OCI-LY7 (cell line): ENCODE measurements at regions not wholly inside any gene's neighbourhood (a gene's known extent, or its start where the extent isn't known, plus 50 kb on each side); places are given as distances from the start of the nearest gene placed in this dataset.

ENCODE experiments used
- CTCF ChIP-seq: fragments of 200-600 bp; sonication (generic); conservative IDR thresholded peaks from 2 replicates; pipeline ENCODE4 v1.5.1; 2014; ENCODE audit warnings: mild to moderate bottlenecking, antibody characterized with exemption, low read length, moderate library complexity, mixed read lengths
- EZH2phosphoT487 ChIP-seq: fragments of 200-600 bp; sonication (generic); IDR thresholded peaks from 2 replicates; pipeline ENCODE4 v1.6.1; 2018; ENCODE audit warnings: low read depth, borderline replicate concordance, mild to moderate bottlenecking, mixed run types, antibody characterized with exemption, low read length, moderate library complexity, mixed read lengths

- TF ChIP-seq CTCF (no peak), EZH2phosphoT487 (no peak)
Measured at GRCh38 chr5:98504505-98504904, 269.0 kb upstream of the RGMB start.
